Transverse colon (tissue), 4 donors: ENCODE measurements at regions not wholly inside any gene's neighbourhood (a gene's known extent, or its start where the extent isn't known, plus 50 kb on each side); places are given as distances from the start of the nearest gene placed in this dataset.
"Not testable (repeated sequence)": the region's sequence is repeated elsewhere in the genome, so short reads cannot be mapped to it uniquely, and the experiment has no call there.

Experiments
- DNase-seq: peaks from one replicate; pipeline ENCODE4 v3.0.0-alpha.2; 2019
- H3K27ac ChIP-seq, 4 donors: fragments of 200-600 bp; sonication (generic); 2 replicates each; pipeline ENCODE4 v1.5.1; 2016 to 2018; ENCODE audit warnings: inconsistent platforms in 4 of 4
- H3K27me3 ChIP-seq: fragments of 200-600 bp; sonication (generic); 2 replicates; pipeline ENCODE4 v1.5.1; 2017; ENCODE audit warnings: inconsistent platforms
- H3K36me3 ChIP-seq, 4 donors: fragments of 200-600 bp; sonication (generic); 2 replicates each; pipeline ENCODE4 v1.5.1; 2017 to 2019; ENCODE audit warnings: inconsistent platforms in 4 of 4
- H3K4me1 ChIP-seq, 4 donors: fragments of 200-600 bp; sonication (generic); 2 replicates each; pipeline ENCODE4 v1.5.1; 2017 to 2020; ENCODE audit warnings: inconsistent platforms in 4 of 4
- H3K4me3 ChIP-seq, 4 donors: fragments of 200-600 bp; sonication (generic); 1 replicate in 1 of 4; 2 replicates in 3 of 4; pipeline versions ENCODE4 v1.5.1 to v1.6.1; 2017 to 2019; ENCODE audit warnings: inconsistent platforms in 4 of 4
- H3K9me3 ChIP-seq, 2 donors: fragments of 200-600 bp; sonication (generic); 2 replicates each; pipeline ENCODE4 v1.5.1; 2017 to 2019; ENCODE audit warnings: inconsistent platforms in 2 of 2
- CTCF ChIP-seq, 5 experiments: fragments of 200-600 bp in 3 of 5; fragments of 450-650 bp in 2 of 5; sonication (generic) in 3 of 5; IDR thresholded peaks; 1 replicate in 2 of 5; 2 replicates in 3 of 5; pipeline ENCODE4 v1.5.1; 2016 to 2017; ENCODE audit warnings: antibody characterized with exemption in 5 of 5, inconsistent platforms in 3 of 5, mild to moderate bottlenecking in 2 of 5, moderate library complexity in 1 of 5
- EP300 ChIP-seq: sonication (generic); formaldehyde crosslinking; IDR thresholded peaks from one replicate; pipeline ENCODE4 v1.6.1; 2017; ENCODE audit warnings: antibody characterized with exemption, low read depth
- POLR2A ChIP-seq: fragments of 450-650 bp; IDR thresholded peaks from one replicate; pipeline ENCODE4 v1.6.1; 2016; ENCODE audit warnings: antibody characterized with exemption, mild to moderate bottlenecking, moderate library complexity
- POLR2AphosphoS5 ChIP-seq, 3 donors: sonication (generic); formaldehyde crosslinking; IDR thresholded peaks; one replicate each; pipeline ENCODE4 v1.6.1; 2016; ENCODE audit warnings: antibody characterized with exemption in 3 of 3
- WGBS, 2 donors: methylation state at CpG; one replicate each; pipeline ENCODE4 v1.1.5; 2018; ENCODE audit warnings: low coverage in 1 of 2; 5-methylcytosine and 5-hydroxymethylcytosine counted together
- in situ Hi-C, 4 donors: fragments of 200-750 bp; cut with MboI; loops; one replicate each; pipeline versions ENCODE4 v1.15.0 to v1.15.1; 2017; ENCODE audit warnings: low sequenced_read_pairs in 3 of 4, low pct_ligation_motif_present in 1 of 4, low pct_unique_long_range_greater_than_20kb in 1 of 4
- intact Hi-C: fragments of 100-400 bp; cut with DNase I; formaldehyde crosslinking; loops from one replicate; pipeline ENCODE4 v1.15.1; 2023; ENCODE audit warnings: low total_unique reads

GRCh38 chr4:9602389-9602914 lies 158.2 kb downstream of the DEFB131A start:
- WGBS, 2 donors: 79 to 84% methylated on average over 7 to 18 of the region's 18 CpGs
- Histone ChIP-seq H3K4me3 (no peak overlapping the region), H3K27me3 (no peaks in the 10 kb centered on the region), H3K27ac (no peak overlapping the region), H3K36me3 (no peaks in the 10 kb centered on the region), H3K9me3 (no peaks in the 10 kb centered on the region), H3K4me1 (peaks cover 5 to 23% (median 5%) of the 10 kb centered on the region in 4 donors)
- in situ Hi-C loops (no loop called here), intact Hi-C loops (no loop called here)
- DNase-seq: no peak
- TF ChIP-seq POLR2A (no peak), CTCF (IDR thresholded peaks at IDR 0.05) (no peak), EP300 (no peak), POLR2AphosphoS5 (IDR thresholded peaks at IDR 0.05) (no peak)

GRCh38 chr4:9604031-9604892 lies 160.0 kb downstream of the DEFB131A start:
- peak; percentile 36 for DNase-seq
- intact Hi-C loops, H3K36me3 ChIP-seq, H3K9me3 ChIP-seq, in situ Hi-C loops, H3K27me3 ChIP-seq: not testable (repeated sequence)
- Histone ChIP-seq H3K4me1 (peaks cover 5 to 23% (median 5%) of the 10 kb centered on the region in 4 donors), H3K4me3 (peak overlapping the region in 2 of 4 donors; percentile 12 to 44), H3K27ac (peak overlapping the region; percentile 54 to 81 (median 76))
- TF ChIP-seq POLR2A: peak; percentile 13
- 7 to 11% methylated on average over 3 to 17 of the region's 17 CpGs for WGBS, 2 donors

- in situ Hi-C loops, H3K27me3 ChIP-seq, H3K36me3 ChIP-seq, DNase-seq, H3K4me3 ChIP-seq, H3K9me3 ChIP-seq, intact Hi-C loops: not testable (repeated sequence)
- Histone ChIP-seq H3K27ac (peak overlapping the region; percentile 30 to 81 (median 76)), H3K4me1 (peaks cover 5 to 23% (median 5%) of the 10 kb centered on the region in 4 donors)
- 24 to 57% methylated on average over 2 to 5 of the region's 5 CpGs for WGBS, 2 donors
Observed at GRCh38 chr4:9604893-9605190, 160.6 kb downstream of the DEFB131A start.

GRCh38 chr4:9608300-9608699 lies 164.1 kb downstream of the DEFB131A start:
- Histone ChIP-seq H3K4me3 (no peak overlapping the region), H3K9me3 (no peaks in the 10 kb centered on the region), H3K4me1 (peaks cover 5 to 19% (median 5%) of the 10 kb centered on the region in 4 donors), H3K27me3 (no peaks in the 10 kb centered on the region), H3K27ac (no peak overlapping the region), H3K36me3 (no peaks in the 10 kb centered on the region)
- TF ChIP-seq CTCF (IDR thresholded peaks at IDR 0.05): no peak
- no peak for TF ChIP-seq POLR2A
- TF ChIP-seq POLR2AphosphoS5 (IDR thresholded peaks at IDR 0.05): no peak
- TF ChIP-seq EP300: no peak
- in situ Hi-C loops (no loop called here), intact Hi-C loops (no loop called here)
- DNase-seq: no peak
- 86% methylated on average over 4 of the region's 4 CpGs; no CpG with 5 or more reads in 1 of the 2 donors for WGBS, 2 donors

- in situ Hi-C loops, H3K27ac ChIP-seq: not testable (repeated sequence)
- 76 to 78% methylated on average over 2 of the region's 2 CpGs for WGBS, 2 donors
Observed at GRCh38 chr4:9610321-9610720, 166.1 kb downstream of the DEFB131A start.

More at GRCh38 chr4:9610321-9610720, 166.1 kb downstream of the DEFB131A start:
- H3K4me1 ChIP-seq, H3K36me3 ChIP-seq, H3K27me3 ChIP-seq, H3K9me3 ChIP-seq, H3K4me3 ChIP-seq, intact Hi-C loops, DNase-seq: not testable (repeated sequence)
